ENCODE measurements at regions not wholly inside any gene's neighbourhood (a gene's known extent, or its start where the extent isn't known, plus 50 kb on each side); places are given as distances from the start of the nearest gene placed in this dataset.

DNA sequence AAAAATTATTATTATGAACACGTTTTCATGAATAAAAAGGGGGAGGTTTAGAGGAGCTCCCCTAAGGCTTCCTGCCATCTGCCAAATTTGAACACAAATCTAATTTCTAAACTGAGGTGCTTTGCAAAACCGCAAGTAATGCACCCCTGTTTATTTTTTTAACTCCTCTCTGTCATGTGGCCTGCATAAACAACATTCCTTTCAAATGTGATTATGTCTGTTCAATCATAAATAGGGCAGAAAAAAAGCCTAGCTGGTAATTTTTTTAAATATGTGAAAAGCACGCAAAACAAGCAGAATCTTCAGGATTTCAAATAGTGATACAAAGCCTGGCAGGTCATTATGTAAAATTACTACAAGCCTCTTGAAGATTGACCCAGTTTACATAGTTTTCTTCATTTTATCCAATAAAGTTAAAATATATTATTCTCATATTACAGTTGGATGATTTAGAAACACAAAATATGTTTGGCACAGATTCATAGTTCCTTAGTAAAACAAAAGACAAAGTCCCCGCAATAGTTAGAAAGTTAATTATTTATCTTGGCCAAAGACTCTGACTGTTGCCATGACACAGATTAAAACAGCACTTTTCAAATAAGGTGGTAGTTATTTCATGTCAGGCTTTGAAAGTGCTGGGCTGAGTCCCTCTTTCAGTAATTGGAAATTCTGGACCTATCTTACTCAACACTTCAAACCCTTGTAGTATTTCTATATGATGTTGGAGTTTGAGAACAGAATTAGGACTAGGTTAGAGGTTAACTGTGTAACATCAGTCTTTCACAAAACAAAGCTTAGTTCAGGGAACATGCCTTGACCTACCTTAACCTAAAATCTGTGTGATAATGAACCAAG lies 200.3 kb upstream of the MPPED2 start:
- Histone ChIP-seq H3K4me1 (ENCODE audit: control insufficient read depth in 4 of 4, insufficient read depth in 4 of 4, low read length in 3 of 4) (peaks cover 0 to 6% (median 5%) of the 10 kb centered on the region in 4 donors), H3K9me3 (ENCODE audit: control insufficient read depth in 4 of 4, low read length in 3 of 4) (no peaks in the 10 kb centered on the region), H3K36me3 (ENCODE audit: control insufficient read depth in 4 of 4, insufficient read depth in 3 of 4, low read depth in 1 of 4, low read length in 3 of 4) (no peaks in the 10 kb centered on the region), H3K27me3 (ENCODE audit: control insufficient read depth in 4 of 4, insufficient read depth in 4 of 4, low read length in 3 of 4) (no peaks in the 10 kb centered on the region), H3K27ac (ENCODE audit: low read depth in 1 of 2, low read length in 2 of 2) (no peak overlapping the region), H3K4me3 (ENCODE audit: low read depth in 1 of 3, low read length in 3 of 3) (no peak overlapping the region), H3K9ac (ENCODE audit: low read depth in 1 of 2, low read length in 2 of 2) (no peak overlapping the region)
- 49% methylated on average over 4 of the region's 4 CpGs for WGBS
- TF ChIP-seq RXRA (IDR thresholded peaks at IDR 0.05), result peak; percentile 74 to 87
- TF ChIP-seq, protein P1, sequence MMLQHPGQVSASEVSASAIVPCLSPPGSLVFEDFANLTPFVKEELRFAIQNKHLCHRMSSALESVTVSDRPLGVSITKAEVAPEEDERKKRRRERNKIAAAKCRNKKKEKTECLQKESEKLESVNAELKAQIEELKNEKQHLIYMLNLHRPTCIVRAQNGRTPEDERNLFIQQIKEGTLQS (IDR thresholded peaks at IDR 0.05), result no peak
- TF ChIP-seq FOXA2 (IDR thresholded peaks at IDR 0.05), result no peak
- peak; percentile 36 for TF ChIP-seq YY1 (IDR thresholded peaks at IDR 0.05)
- peak; percentile 57 for TF ChIP-seq SP1 (IDR thresholded peaks at IDR 0.05)
- peak in 1 of 2 donors; percentile 59 for TF ChIP-seq HNF4A (conservative IDR thresholded peaks at IDR 0.05)
- peak in 1 of 2 donors; percentile 24 for TF ChIP-seq RAD21 (IDR thresholded peaks at IDR 0.05)
- peak in 1 of 2 donors; percentile 13 for TF ChIP-seq JUND (IDR thresholded peaks at IDR 0.05)
- no peak for DNase-seq (ENCODE audit: low spot score)

DNA sequence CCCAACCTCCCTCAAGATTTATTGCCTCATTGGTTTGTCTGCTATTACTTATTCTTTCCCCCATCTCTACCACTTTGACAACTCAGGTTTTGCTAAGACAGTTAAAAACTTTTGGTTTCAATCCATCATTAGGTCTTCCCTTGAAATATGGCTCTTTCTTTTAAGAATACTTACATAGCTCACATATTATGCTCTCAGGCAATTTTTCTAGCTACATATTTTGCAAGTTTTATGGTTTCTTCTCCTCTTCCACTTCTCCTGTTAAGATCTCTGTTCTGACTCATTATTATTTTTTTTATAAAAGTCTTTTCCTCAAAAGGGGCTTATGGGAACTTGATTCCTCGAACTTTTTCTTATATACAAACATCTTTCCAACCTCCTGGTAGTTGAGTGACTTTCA lies 192.4 kb upstream of the MPPED2 start:
- H3K4me1 ChIP-seq (ENCODE audit: control insufficient read depth in 4 of 4, insufficient read depth in 4 of 4, low read length in 3 of 4), result no peaks in the 10 kb centered on the region
- no peaks in the 10 kb centered on the region for H3K36me3 ChIP-seq (ENCODE audit: control insufficient read depth in 4 of 4, insufficient read depth in 3 of 4, low read depth in 1 of 4, low read length in 3 of 4)
- no peak overlapping the region for H3K9ac ChIP-seq (ENCODE audit: low read depth in 1 of 2, low read length in 2 of 2)
- TF ChIP-seq, protein P2, sequence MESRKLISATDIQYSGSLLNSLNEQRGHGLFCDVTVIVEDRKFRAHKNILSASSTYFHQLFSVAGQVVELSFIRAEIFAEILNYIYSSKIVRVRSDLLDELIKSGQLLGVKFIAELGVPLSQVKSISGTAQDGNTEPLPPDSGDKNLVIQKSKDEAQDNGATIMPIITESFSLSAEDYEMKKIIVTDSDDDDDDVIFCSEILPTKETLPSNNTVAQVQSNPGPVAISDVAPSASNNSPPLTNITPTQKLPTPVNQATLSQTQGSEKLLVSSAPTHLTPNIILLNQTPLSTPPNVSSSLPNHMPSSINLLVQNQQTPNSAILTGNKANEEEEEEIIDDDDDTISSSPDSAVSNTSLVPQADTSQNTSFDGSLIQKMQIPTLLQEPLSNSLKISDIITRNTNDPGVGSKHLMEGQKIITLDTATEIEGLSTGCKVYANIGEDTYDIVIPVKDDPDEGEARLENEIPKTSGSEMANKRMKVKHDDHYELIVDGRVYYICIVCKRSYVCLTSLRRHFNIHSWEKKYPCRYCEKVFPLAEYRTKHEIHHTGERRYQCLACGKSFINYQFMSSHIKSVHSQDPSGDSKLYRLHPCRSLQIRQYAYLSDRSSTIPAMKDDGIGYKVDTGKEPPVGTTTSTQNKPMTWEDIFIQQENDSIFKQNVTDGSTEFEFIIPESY (IDR thresholded peaks at IDR 0.05), result no peak
- TF ChIP-seq RAD21 (IDR thresholded peaks at IDR 0.05), result no peak
- TF ChIP-seq, protein P1 (IDR thresholded peaks at IDR 0.05), result no peak
- TF ChIP-seq YY1 (IDR thresholded peaks at IDR 0.05), result no peak
- TF ChIP-seq, protein P3, sequence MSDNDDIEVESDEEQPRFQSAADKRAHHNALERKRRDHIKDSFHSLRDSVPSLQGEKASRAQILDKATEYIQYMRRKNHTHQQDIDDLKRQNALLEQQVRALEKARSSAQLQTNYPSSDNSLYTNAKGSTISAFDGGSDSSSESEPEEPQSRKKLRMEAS (IDR thresholded peaks at IDR 0.05), result no peak
- TF ChIP-seq FOXA2 (IDR thresholded peaks at IDR 0.05), result no peak
- no peak for TF ChIP-seq JUND (IDR thresholded peaks at IDR 0.05)
- TF ChIP-seq NR2F2 (IDR thresholded peaks at IDR 0.05), result no peak
- no peak for TF ChIP-seq EGR1 (IDR thresholded peaks at IDR 0.05; ENCODE audit: low read depth in 2 of 2)
- no peak for TF ChIP-seq HNF4A (conservative IDR thresholded peaks at IDR 0.05)
- TF ChIP-seq, protein P4, sequence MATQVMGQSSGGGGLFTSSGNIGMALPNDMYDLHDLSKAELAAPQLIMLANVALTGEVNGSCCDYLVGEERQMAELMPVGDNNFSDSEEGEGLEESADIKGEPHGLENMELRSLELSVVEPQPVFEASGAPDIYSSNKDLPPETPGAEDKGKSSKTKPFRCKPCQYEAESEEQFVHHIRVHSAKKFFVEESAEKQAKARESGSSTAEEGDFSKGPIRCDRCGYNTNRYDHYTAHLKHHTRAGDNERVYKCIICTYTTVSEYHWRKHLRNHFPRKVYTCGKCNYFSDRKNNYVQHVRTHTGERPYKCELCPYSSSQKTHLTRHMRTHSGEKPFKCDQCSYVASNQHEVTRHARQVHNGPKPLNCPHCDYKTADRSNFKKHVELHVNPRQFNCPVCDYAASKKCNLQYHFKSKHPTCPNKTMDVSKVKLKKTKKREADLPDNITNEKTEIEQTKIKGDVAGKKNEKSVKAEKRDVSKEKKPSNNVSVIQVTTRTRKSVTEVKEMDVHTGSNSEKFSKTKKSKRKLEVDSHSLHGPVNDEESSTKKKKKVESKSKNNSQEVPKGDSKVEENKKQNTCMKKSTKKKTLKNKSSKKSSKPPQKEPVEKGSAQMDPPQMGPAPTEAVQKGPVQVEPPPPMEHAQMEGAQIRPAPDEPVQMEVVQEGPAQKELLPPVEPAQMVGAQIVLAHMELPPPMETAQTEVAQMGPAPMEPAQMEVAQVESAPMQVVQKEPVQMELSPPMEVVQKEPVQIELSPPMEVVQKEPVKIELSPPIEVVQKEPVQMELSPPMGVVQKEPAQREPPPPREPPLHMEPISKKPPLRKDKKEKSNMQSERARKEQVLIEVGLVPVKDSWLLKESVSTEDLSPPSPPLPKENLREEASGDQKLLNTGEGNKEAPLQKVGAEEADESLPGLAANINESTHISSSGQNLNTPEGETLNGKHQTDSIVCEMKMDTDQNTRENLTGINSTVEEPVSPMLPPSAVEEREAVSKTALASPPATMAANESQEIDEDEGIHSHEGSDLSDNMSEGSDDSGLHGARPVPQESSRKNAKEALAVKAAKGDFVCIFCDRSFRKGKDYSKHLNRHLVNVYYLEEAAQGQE (IDR thresholded peaks at IDR 0.05), result no peak
- no peak for TF ChIP-seq GABPA (IDR thresholded peaks at IDR 0.05 in 1 of 2, conservative IDR thresholded peaks at IDR 0.05 in 1 of 2)
- no peak for TF ChIP-seq HNF4G (IDR thresholded peaks at IDR 0.05)
- no peak for TF ChIP-seq SP1 (IDR thresholded peaks at IDR 0.05)
- no peak for TF ChIP-seq FOXA1 (IDR thresholded peaks at IDR 0.05)
- TF ChIP-seq, protein P5, sequence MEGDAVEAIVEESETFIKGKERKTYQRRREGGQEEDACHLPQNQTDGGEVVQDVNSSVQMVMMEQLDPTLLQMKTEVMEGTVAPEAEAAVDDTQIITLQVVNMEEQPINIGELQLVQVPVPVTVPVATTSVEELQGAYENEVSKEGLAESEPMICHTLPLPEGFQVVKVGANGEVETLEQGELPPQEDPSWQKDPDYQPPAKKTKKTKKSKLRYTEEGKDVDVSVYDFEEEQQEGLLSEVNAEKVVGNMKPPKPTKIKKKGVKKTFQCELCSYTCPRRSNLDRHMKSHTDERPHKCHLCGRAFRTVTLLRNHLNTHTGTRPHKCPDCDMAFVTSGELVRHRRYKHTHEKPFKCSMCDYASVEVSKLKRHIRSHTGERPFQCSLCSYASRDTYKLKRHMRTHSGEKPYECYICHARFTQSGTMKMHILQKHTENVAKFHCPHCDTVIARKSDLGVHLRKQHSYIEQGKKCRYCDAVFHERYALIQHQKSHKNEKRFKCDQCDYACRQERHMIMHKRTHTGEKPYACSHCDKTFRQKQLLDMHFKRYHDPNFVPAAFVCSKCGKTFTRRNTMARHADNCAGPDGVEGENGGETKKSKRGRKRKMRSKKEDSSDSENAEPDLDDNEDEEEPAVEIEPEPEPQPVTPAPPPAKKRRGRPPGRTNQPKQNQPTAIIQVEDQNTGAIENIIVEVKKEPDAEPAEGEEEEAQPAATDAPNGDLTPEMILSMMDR (IDR thresholded peaks at IDR 0.05; ENCODE audit: low read depth, low read length, missing input control), result no peak
- no peak for TF ChIP-seq TAF1 (conservative IDR thresholded peaks at IDR 0.05)
- no peak for TF ChIP-seq RXRA (IDR thresholded peaks at IDR 0.05)
- no peak overlapping the region for H3K27ac ChIP-seq (ENCODE audit: low read depth in 1 of 2, low read length in 2 of 2)
- no peaks in the 10 kb centered on the region for H3K27me3 ChIP-seq (ENCODE audit: control insufficient read depth in 4 of 4, insufficient read depth in 4 of 4, low read length in 3 of 4)
- H3K9me3 ChIP-seq (ENCODE audit: control insufficient read depth in 4 of 4, low read length in 3 of 4), result no peaks in the 10 kb centered on the region
- 52% methylated on average over 1 of the region's 1 CpG for WGBS
- H3K4me3 ChIP-seq (ENCODE audit: low read depth in 1 of 3, low read length in 3 of 3), result no peak overlapping the region
- DNase-seq (ENCODE audit: low spot score), result no peak

All from liver (tissue), 8 donors.